IMR-90 (cell line): ENCODE measurements at regions not wholly inside any gene's neighbourhood (a gene's known extent, or its start where the extent isn't known, plus 50 kb on each side); places are given as distances from the start of the nearest gene placed in this dataset.

Source experiments
- ATAC-seq: fragments of 200-7000 bp; cut with Tn5 transposase; 2 replicates; pipeline ENCODE4 v1.9.1; 2020; ENCODE audit warnings: low read depth, mild to moderate bottlenecking, moderate library complexity
- BruUV-seq: library from RNA; stranded (reverse); fragments of 400-500 nt; replicated peaks from 2 replicates; lab custom pipeline; 2021; lab: Mats Ljungman, UMichigan
- CTCF ChIA-PET: fragments of 300-600 bp; formaldehyde crosslinking; extraction: SDS; loops from one replicate; lab custom pipeline; 2021; ENCODE audit warnings: antibody characterized with exemption; lab: Yijun Ruan, JAX
- POLR2A ChIA-PET: fragments of 300-600 bp; sonication (Branson Sonifier 250); formaldehyde crosslinking; loops from one replicate; lab custom pipeline; 2022; ENCODE audit warnings: antibody characterized with exemption; ENCODE audit not compliant: unreplicated experiment; lab: Charles Lee
- DNase-seq: peaks from one replicate; pipeline ENCODE4 v3.0.0; 2013
- H2AFZ ChIP-seq: replicated peaks from 2 replicates; pipeline ENCODE3; 2013; ENCODE audit warnings: low read length, mild to moderate bottlenecking; ENCODE audit not compliant: poor library complexity
- H2AK5ac ChIP-seq: 2 replicates; pipeline ENCODE4 v1.6.1; 2013; ENCODE audit warnings: low read depth, low read length, inconsistent platforms
- H2AK9ac ChIP-seq: replicated peaks from 2 replicates; pipeline ENCODE3; 2013; ENCODE audit warnings: mild to moderate bottlenecking, low read depth, low read length, moderate library complexity; ENCODE audit not compliant: poor library complexity
- H2BK120ac ChIP-seq: 2 replicates; pipeline ENCODE4 v1.6.1; 2013; ENCODE audit warnings: low read depth, low read length, inconsistent platforms
- H2BK15ac ChIP-seq: 3 replicates; pipeline ENCODE4 v1.6.1; 2013; ENCODE audit warnings: low read depth, low read length, inconsistent platforms
- H2BK20ac ChIP-seq: 2 replicates; pipeline ENCODE4 v1.6.1; 2013; ENCODE audit warnings: low read depth, mild to moderate bottlenecking, inconsistent platforms, low read length, moderate library complexity
- H2BK5ac ChIP-seq: 2 replicates; pipeline ENCODE4 v1.6.1; 2013; ENCODE audit warnings: mild to moderate bottlenecking, low read depth, low read length, inconsistent platforms; ENCODE audit not compliant: poor library complexity, severe bottlenecking
- H3K14ac ChIP-seq: replicated peaks from 2 replicates; pipeline ENCODE4 v1.6.1; 2013; ENCODE audit warnings: low read depth, low read length, inconsistent platforms
- H3K18ac ChIP-seq: 2 replicates; pipeline ENCODE4 v1.6.1; 2013; ENCODE audit warnings: low read depth, low read length, control low read depth
- H3K23ac ChIP-seq: 2 replicates; pipeline ENCODE4 v1.6.1; 2013; ENCODE audit warnings: low read depth, low read length, inconsistent platforms
- H3K27ac ChIP-seq: 2 replicates; pipeline ENCODE4 v1.5.1; 2013; ENCODE audit warnings: mild to moderate bottlenecking, control low read depth, low read length; ENCODE audit not compliant: insufficient read depth
- H3K27me3 ChIP-seq: 2 replicates; pipeline ENCODE4 v1.6.1; 2013; ENCODE audit warnings: low read length; ENCODE audit not compliant: control insufficient read depth, insufficient read depth
- H3K36me3 ChIP-seq: 2 replicates; pipeline ENCODE4 v1.6.1; 2013; ENCODE audit warnings: low read length, mixed read lengths; ENCODE audit not compliant: control insufficient read depth, insufficient read depth
- H3K4ac ChIP-seq: 2 replicates; pipeline ENCODE4 v1.6.1; 2013; ENCODE audit warnings: low read depth, low read length, inconsistent platforms
- H3K4me1 ChIP-seq: 2 replicates; pipeline ENCODE4 v1.6.1; 2013; ENCODE audit warnings: low read length, mixed read lengths; ENCODE audit not compliant: control insufficient read depth, insufficient read depth
- H3K4me2 ChIP-seq: 2 replicates; pipeline ENCODE4 v1.6.1; 2013; ENCODE audit warnings: low read depth, mild to moderate bottlenecking, control low read depth, low read length, moderate library complexity
- H3K4me3 ChIP-seq: 2 replicates; pipeline ENCODE4 v1.5.1; 2013; ENCODE audit warnings: low read depth, mild to moderate bottlenecking, control low read depth, low read length, moderate library complexity; ENCODE audit not compliant: insufficient read depth
- H3K56ac ChIP-seq: 2 replicates; pipeline ENCODE4 v1.6.1; 2013; ENCODE audit warnings: low read length, inconsistent platforms; ENCODE audit not compliant: insufficient read depth; ENCODE audit errors: extremely low read depth
- H3K79me1 ChIP-seq, 2 experiments: 2 replicates each; pipeline ENCODE4 v1.6.1; 2013; ENCODE audit warnings: low read length in 2 of 2, inconsistent platforms in 1 of 2, low read depth in 1 of 2
- H3K9ac ChIP-seq: 2 replicates; pipeline ENCODE4 v1.6.1; 2013; ENCODE audit warnings: low read depth, low read length, control low read depth
- H3K9me1 ChIP-seq: 2 replicates; pipeline ENCODE4 v1.6.1; 2013; ENCODE audit warnings: low read length, inconsistent platforms; ENCODE audit not compliant: insufficient read depth
- H3K9me3 ChIP-seq: 2 replicates; pipeline ENCODE4 v1.6.1; 2013; ENCODE audit warnings: low read length; ENCODE audit not compliant: control insufficient read depth, insufficient read depth
- H4K20me1 ChIP-seq: 2 replicates; pipeline ENCODE4 v1.6.1; 2013; ENCODE audit warnings: low read length, inconsistent platforms; ENCODE audit not compliant: insufficient read depth
- H4K5ac ChIP-seq: 2 replicates; pipeline ENCODE4 v1.6.1; 2013; ENCODE audit warnings: mild to moderate bottlenecking, low read depth, low read length, control low read depth
- H4K8ac ChIP-seq, 2 experiments: 2 replicates each; pipeline ENCODE4 v1.6.1; 2013; ENCODE audit warnings: low read depth in 2 of 2, low read length in 2 of 2, control low read depth in 1 of 2, inconsistent platforms in 1 of 2
- H4K91ac ChIP-seq: 2 replicates; pipeline ENCODE4 v1.6.1; 2013; ENCODE audit warnings: low read depth, low read length, inconsistent platforms; ENCODE audit not compliant: insufficient read depth
- BHLHE40 ChIP-seq: fragments of 150-350 bp; IDR thresholded peaks from 2 replicates; pipeline ENCODE4 v1.6.1; 2016; ENCODE audit warnings: mild to moderate bottlenecking, low read depth, low read length
- CEBPB ChIP-seq: IDR thresholded peaks from 2 replicates; pipeline ENCODE4 v1.6.1; 2012; ENCODE audit warnings: low read depth, low read length, improper control_type of control experiment
- CHD1 ChIP-seq: IDR thresholded peaks from 2 replicates; pipeline ENCODE4 v1.6.1; 2012; ENCODE audit warnings: low read depth, low read length, improper control_type of control experiment
- CTCF ChIP-seq: conservative IDR thresholded peaks from 2 replicates; pipeline ENCODE4 v1.5.1; 2012; ENCODE audit warnings: mild to moderate bottlenecking, low read depth, low read length, improper control_type of control experiment
- FOS ChIP-seq: fragments of 150-350 bp; IDR thresholded peaks from 2 replicates; pipeline ENCODE4 v1.6.1; 2016; ENCODE audit warnings: low read depth, low read length
- MAFK ChIP-seq: IDR thresholded peaks from 2 replicates; pipeline ENCODE4 v1.6.1; 2012; ENCODE audit warnings: low read depth, low read length, improper control_type of control experiment
- MAZ ChIP-seq: IDR thresholded peaks from 2 replicates; pipeline ENCODE4 v1.6.1; 2012; ENCODE audit warnings: low read depth, mild to moderate bottlenecking, low read length, improper control_type of control experiment, moderate library complexity, borderline replicate concordance
- NFE2L2 ChIP-seq: fragments of 150-350 bp; IDR thresholded peaks from 2 replicates; pipeline ENCODE4 v1.6.1; 2016; ENCODE audit warnings: low read depth, mild to moderate bottlenecking, low read length
- POLR2A ChIP-seq: IDR thresholded peaks from 2 replicates; pipeline ENCODE4 v1.6.1; 2012; ENCODE audit warnings: mild to moderate bottlenecking, low read depth, low read length
- RAD21 ChIP-seq: IDR thresholded peaks from 2 replicates; pipeline ENCODE4 v1.6.1; 2012; ENCODE audit warnings: low read length, improper control_type of control experiment
- RFX5 ChIP-seq: IDR thresholded peaks from 2 replicates; pipeline ENCODE4 v1.8.0; 2012; ENCODE audit warnings: low read depth, mild to moderate bottlenecking, low read length, moderate library complexity
- SMC3 ChIP-seq: fragments of 150-350 bp; IDR thresholded peaks from 2 replicates; pipeline ENCODE4 v1.6.1; 2016; ENCODE audit warnings: low read depth, mild to moderate bottlenecking, antibody characterized with exemption, low read length, moderate library complexity
- USF2 ChIP-seq: fragments of 150-350 bp; IDR thresholded peaks from 2 replicates; pipeline ENCODE4 v1.6.1; 2017; ENCODE audit warnings: mild to moderate bottlenecking, antibody characterized with exemption, low read length, low read depth
- WGBS, 2 experiments: methylation state at CpG; one replicate each; pipeline versions ENCODE4 v1.1.5 to v1.1.7; 2013; ENCODE audit warnings: missing lambda C conversion rate in 2 of 2; ENCODE audit not compliant: insufficient read length in 1 of 2; ENCODE audit errors: extremely low coverage in 2 of 2; 5-methylcytosine and 5-hydroxymethylcytosine counted together
- dilution Hi-C: fragments of 300-500 bp; cut with HindIII; formaldehyde crosslinking; loops from one replicate; pipeline ENCODE4 v1.14.3; 2018; ENCODE audit warnings: low sequenced_read_pairs; ENCODE audit not compliant: unreplicated experiment
- in situ Hi-C: fragments of 300-500 bp; cut with MboI; formaldehyde crosslinking; loops from 3 replicates; pipeline ENCODE4 v1.14.3; 2019; ENCODE audit warnings: low sequenced_read_pairs, inconsistent platforms, mixed read lengths
- intact Hi-C: fragments of 100-400 bp; cut with micrococcal nuclease; formaldehyde crosslinking; loops from 2 replicates; pipeline ENCODE4 v1.10.0; 2022

- H2BK20ac ChIP-seq, result no peak overlapping the region
- peaks cover 9% of the 10 kb centered on the region for H3K27me3 ChIP-seq
- 0 out of 2 replicates have a peak, but pooled peaks cover 3% of the 10 kb centered on the region for H3K9me1 ChIP-seq
- H2BK5ac ChIP-seq, result no peak overlapping the region
- H3K79me1 ChIP-seq, result no peaks in the 10 kb centered on the region
- POLR2A ChIA-PET, result no interaction called here
- H2AFZ ChIP-seq, result no peak overlapping the region
- DNase-seq (no peak), ATAC-seq (no peak)
- no peaks in the 10 kb centered on the region for H3K36me3 ChIP-seq
- H3K4ac ChIP-seq, result no peak overlapping the region
- no peak overlapping the region for H3K9ac ChIP-seq
- BruUV-seq, result no TSS peak
- H4K8ac ChIP-seq, result no peak overlapping the region
- no peak overlapping the region for H3K4me3 ChIP-seq
- H3K27ac ChIP-seq, result no peak overlapping the region
- H3K23ac ChIP-seq, result no peak overlapping the region
- no peak overlapping the region for H2AK9ac ChIP-seq
- in situ Hi-C loops (no loop called here), dilution Hi-C loops (no loop called here), intact Hi-C loops (no loop called here)
- no peaks in the 10 kb centered on the region for H4K20me1 ChIP-seq
- H3K4me1 ChIP-seq, result peaks cover 17% of the 10 kb centered on the region
- H3K14ac ChIP-seq, result no peak overlapping the region
- no peak overlapping the region for H4K5ac ChIP-seq
- no peak overlapping the region for H4K91ac ChIP-seq
- WGBS, 2 experiments, result 63% methylated on average over 2 of the region's 4 CpGs; no CpG with 5 or more reads in 1 of the 2 experiments
- H2AK5ac ChIP-seq, result no peak overlapping the region
- no peak overlapping the region for H3K4me2 ChIP-seq
- H3K9me3 ChIP-seq, result no peaks in the 10 kb centered on the region
- no peak overlapping the region for H2BK15ac ChIP-seq
- no peak overlapping the region for H3K18ac ChIP-seq
- CTCF ChIA-PET, result no interaction called here
- no peak overlapping the region for H3K56ac ChIP-seq
- no peak for TF ChIP-seq RFX5
- no peak for TF ChIP-seq BHLHE40
- TF ChIP-seq NFE2L2, result no peak
- TF ChIP-seq POLR2A, result no peak
- no peak for TF ChIP-seq FOS
- no peak for TF ChIP-seq CEBPB
- no peak for TF ChIP-seq RAD21
- TF ChIP-seq CHD1, result no peak
- TF ChIP-seq USF2, result no peak
- no peak for TF ChIP-seq CTCF
- TF ChIP-seq MAZ, result no peak
- no peak for TF ChIP-seq MAFK
- TF ChIP-seq SMC3, result no peak
- no peak overlapping the region for H2BK120ac ChIP-seq
These were observed 82.4 kb downstream of the ACAA2 start for GRCh38 chr18:49730951-49731391.
